ENCODE measurements at regions not wholly inside any gene's neighbourhood (a gene's known extent, or its start where the extent isn't known, plus 50 kb on each side); places are given as distances from the start of the nearest gene placed in this dataset.

DNA sequence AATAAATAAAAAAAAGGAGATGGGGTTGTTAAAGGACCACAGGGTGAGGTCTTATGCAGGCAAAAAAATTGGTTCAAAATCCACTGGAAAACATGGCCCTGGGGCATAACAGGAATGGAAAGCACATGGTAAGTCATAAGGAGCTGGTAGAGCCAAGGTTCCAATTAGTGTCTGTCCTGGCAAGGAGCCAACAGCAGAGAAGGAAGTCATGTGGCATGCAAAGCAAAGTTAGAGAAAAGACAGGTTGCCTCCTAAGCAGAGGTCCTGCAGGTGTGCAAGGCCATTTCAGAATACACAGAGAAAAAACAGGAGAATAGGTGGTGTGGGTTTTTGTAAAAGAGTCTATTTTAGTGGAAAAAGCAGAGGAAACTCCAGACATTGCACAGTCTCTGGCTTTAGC is 1881.7 kb downstream of the ARAP2 start:
- Histone ChIP-seq H2BK15ac (ENCODE audit: low read depth, low read length) (no peak overlapping the region), H3K23me2 (ENCODE audit: insufficient read length, low read depth, low read length, poor library complexity, severe bottlenecking) (no peaks in the 10 kb centered on the region), H4K8ac (replicated peaks; ENCODE audit: insufficient read length, low read depth, low read length) (no peak overlapping the region), H4K91ac (ENCODE audit: insufficient read length, low read depth, low read length) (no peak overlapping the region), H4K20me1 (ENCODE audit: control insufficient read depth, insufficient read depth, insufficient read length) (no peaks in the 10 kb centered on the region), H2BK20ac (ENCODE audit: low read depth, low read length, poor library complexity, severe bottlenecking) (no peak overlapping the region), H3K79me1 (ENCODE audit: insufficient read depth, low read depth, low read length, poor library complexity, severe bottlenecking) (no peaks in the 10 kb centered on the region), H2BK5ac (ENCODE audit: insufficient read length, low read length) (no peak overlapping the region), H3K56ac (ENCODE audit: insufficient read length, low read depth, low read length) (no peak overlapping the region), H3K23ac (ENCODE audit: insufficient read length, low read depth, low read length) (no peak overlapping the region), H2BK12ac (ENCODE audit: insufficient read length, low read depth, low read length) (no peak overlapping the region), H4K5ac (ENCODE audit: insufficient read length, low read depth, low read length) (no peak overlapping the region), H3K9me3 (ENCODE audit: control insufficient read depth, low read depth, low read length) (no peaks in the 10 kb centered on the region), H3K27ac (ENCODE audit: insufficient read length, low read depth, low read length) (no peak overlapping the region), H3K4me1 (ENCODE audit: insufficient read depth, low read length) (no peaks in the 10 kb centered on the region), H3K4ac (ENCODE audit: low read depth, low read length) (no peak overlapping the region), H3K4me2 (ENCODE audit: insufficient read depth, insufficient read length, low read length) (no peak overlapping the region), H3K27me3 (ENCODE audit: insufficient read depth, low read length) (no peaks in the 10 kb centered on the region), H3K79me2 (ENCODE audit: insufficient read depth, low read length) (no peaks in the 10 kb centered on the region), H3K14ac (ENCODE audit: insufficient read depth, low read length) (no peak overlapping the region), H2AFZ (ENCODE audit: low read length) (no peak overlapping the region), H2AK5ac (ENCODE audit: insufficient read length, low read length) (no peak overlapping the region), H3K9ac (ENCODE audit: extremely low read depth, insufficient read length, low read length) (no peak overlapping the region), H3K18ac (ENCODE audit: insufficient read length, low read depth, low read length) (no peak overlapping the region), H2BK120ac (ENCODE audit: low read depth, low read length, poor library complexity, severe bottlenecking) (no peak overlapping the region), H3T11ph (ENCODE audit: low read length) (no peak overlapping the region)
- Mint-ChIP-seq H3K4me3 (no peak overlapping the region), H3K4me1 (peaks cover 8 to 13% of the 10 kb centered on the region in 2 experiments), H3K27ac (peak overlapping the region in 1 of 3 experiments; percentile 37; a peak in 1 of 7 replicates), H3K27me3 (ENCODE audit: low read depth) (no peaks in the 10 kb centered on the region), H3K9me3 (peaks cover 0 to 2% of the 10 kb centered on the region in 2 experiments; a peak in 1 of 5 replicates), H3K36me3 (ENCODE audit: insufficient read depth in 1 of 3, low read depth in 3 of 3) (no peaks in the 10 kb centered on the region; a peak in 1 of 7 replicates)
- TF ChIP-seq, protein P1, sequence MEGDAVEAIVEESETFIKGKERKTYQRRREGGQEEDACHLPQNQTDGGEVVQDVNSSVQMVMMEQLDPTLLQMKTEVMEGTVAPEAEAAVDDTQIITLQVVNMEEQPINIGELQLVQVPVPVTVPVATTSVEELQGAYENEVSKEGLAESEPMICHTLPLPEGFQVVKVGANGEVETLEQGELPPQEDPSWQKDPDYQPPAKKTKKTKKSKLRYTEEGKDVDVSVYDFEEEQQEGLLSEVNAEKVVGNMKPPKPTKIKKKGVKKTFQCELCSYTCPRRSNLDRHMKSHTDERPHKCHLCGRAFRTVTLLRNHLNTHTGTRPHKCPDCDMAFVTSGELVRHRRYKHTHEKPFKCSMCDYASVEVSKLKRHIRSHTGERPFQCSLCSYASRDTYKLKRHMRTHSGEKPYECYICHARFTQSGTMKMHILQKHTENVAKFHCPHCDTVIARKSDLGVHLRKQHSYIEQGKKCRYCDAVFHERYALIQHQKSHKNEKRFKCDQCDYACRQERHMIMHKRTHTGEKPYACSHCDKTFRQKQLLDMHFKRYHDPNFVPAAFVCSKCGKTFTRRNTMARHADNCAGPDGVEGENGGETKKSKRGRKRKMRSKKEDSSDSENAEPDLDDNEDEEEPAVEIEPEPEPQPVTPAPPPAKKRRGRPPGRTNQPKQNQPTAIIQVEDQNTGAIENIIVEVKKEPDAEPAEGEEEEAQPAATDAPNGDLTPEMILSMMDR (conservative IDR thresholded peaks at IDR 0.05): no peak
- no peak for DNase-seq

Measured in H9 (cell line).